Panc1 (cell line): ENCODE measurements at regions not wholly inside any gene's neighbourhood (a gene's known extent, or its start where the extent isn't known, plus 50 kb on each side); places are given as distances from the start of the nearest gene placed in this dataset.
"Not testable (repeated sequence)": the region's sequence is repeated elsewhere in the genome, so short reads cannot be mapped to it uniquely, and the experiment has no call there.

Source experiments
- ATAC-seq: fragments of 200-7000 bp; cut with Tn5 transposase; 2 replicates; pipeline ENCODE4 v1.9.1; 2020; ENCODE audit warnings: mild to moderate bottlenecking, moderate library complexity
- BruUV-seq: library from RNA; stranded (reverse); fragments of 400-500 nt; replicated peaks from 2 replicates; lab custom pipeline; 2021; lab: Mats Ljungman, UMichigan
- CTCF ChIA-PET: fragments of 300-600 bp; sonication (Branson Sonifier 250); formaldehyde crosslinking; loops from one replicate; lab custom pipeline; 2022; ENCODE audit warnings: antibody characterized with exemption; lab: Charles Lee
- POLR2A ChIA-PET: fragments of 300-600 bp; sonication (Branson Sonifier 250); formaldehyde crosslinking; loops from one replicate; lab custom pipeline; 2022; ENCODE audit warnings: antibody characterized with exemption; lab: Charles Lee
- DNase-seq: peaks from one replicate; pipeline ENCODE4 v3.0.0-alpha.2; 2010; ENCODE audit warnings: low read depth, low spot score
- H3K27ac ChIP-seq: 2 replicates; pipeline ENCODE4 v1.5.1; 2011; ENCODE audit warnings: mild to moderate bottlenecking, low read length, inconsistent platforms
- H3K27me3 ChIP-seq: fragments of 200-500 bp; sonication (Bioruptor generic); 2 replicates; pipeline ENCODE4 v1.6.0; 2014; ENCODE audit warnings: low read length, inconsistent platforms; ENCODE audit not compliant: control insufficient read depth, insufficient read depth
- H3K36me3 ChIP-seq: fragments of 200-500 bp; sonication (Bioruptor generic); 2 replicates; pipeline ENCODE4 v1.5.1; 2014; ENCODE audit warnings: inconsistent platforms, mild to moderate bottlenecking, low read length, moderate library complexity; ENCODE audit not compliant: control insufficient read depth, insufficient read depth
- H3K4me1 ChIP-seq: 2 replicates; pipeline ENCODE4 v1.5.1; 2011; ENCODE audit warnings: inconsistent platforms, mild to moderate bottlenecking, low read length, moderate library complexity; ENCODE audit not compliant: control insufficient read depth, insufficient read depth
- H3K4me3 ChIP-seq, 2 experiments: 2 replicates each; pipeline ENCODE4 v1.5.1; 2011 to 2012; ENCODE audit warnings: low read depth in 2 of 2, low read length in 2 of 2, mild to moderate bottlenecking in 2 of 2, inconsistent platforms in 1 of 2, moderate library complexity in 1 of 2
- H3K9me3 ChIP-seq: fragments of 200-500 bp; sonication (Bioruptor generic); 2 replicates; pipeline ENCODE4 v1.5.1; 2014; ENCODE audit warnings: low read depth, mild to moderate bottlenecking, inconsistent platforms, low read length, moderate library complexity; ENCODE audit not compliant: control insufficient read depth, insufficient read depth
- POLR2AphosphoS5 ChIP-seq: IDR thresholded peaks from 2 replicates; pipeline ENCODE4 v1.6.1; 2012; ENCODE audit warnings: mild to moderate bottlenecking, low read depth, low read length, moderate library complexity
- SIN3A ChIP-seq: IDR thresholded peaks from 2 replicates; pipeline ENCODE4 v1.6.1; 2012; ENCODE audit warnings: low read depth, mild to moderate bottlenecking, low read length, moderate library complexity, borderline replicate concordance; ENCODE audit not compliant: insufficient read depth
- TCF7L2 ChIP-seq: IDR thresholded peaks from 2 replicates; pipeline ENCODE4 v1.6.1; 2011; ENCODE audit warnings: mild to moderate bottlenecking, low read depth, low read length, inconsistent platforms
- in situ Hi-C: cut with HindIII; loops from 2 replicates; pipeline ENCODE4 v1.10.0; 2016; ENCODE audit warnings: low sequenced_read_pairs, low pct_unique_long_range_greater_than_20kb
- intact Hi-C: fragments of 100-400 bp; cut with micrococcal nuclease; formaldehyde crosslinking; loops from one replicate; pipeline ENCODE4 v1.10.0; 2022; ENCODE audit not compliant: unreplicated experiment
- TF ChIP-seq, protein P1 (sequence below): fragments of 450-650 bp; IDR thresholded peaks from 2 replicates; pipeline ENCODE4 v1.5.1; 2017; ENCODE audit warnings: mild to moderate bottlenecking
- TF ChIP-seq, protein P2 (sequence below), 2 experiments: IDR thresholded peaks; 2 replicates each; pipeline ENCODE4 v1.6.1; 2011 to 2012; ENCODE audit warnings: low read depth in 2 of 2, control low read depth in 1 of 2, low read length in 1 of 2, mild to moderate bottlenecking in 1 of 2, moderate library complexity in 1 of 2; ENCODE audit not compliant: insufficient read depth in 1 of 2

DNA sequence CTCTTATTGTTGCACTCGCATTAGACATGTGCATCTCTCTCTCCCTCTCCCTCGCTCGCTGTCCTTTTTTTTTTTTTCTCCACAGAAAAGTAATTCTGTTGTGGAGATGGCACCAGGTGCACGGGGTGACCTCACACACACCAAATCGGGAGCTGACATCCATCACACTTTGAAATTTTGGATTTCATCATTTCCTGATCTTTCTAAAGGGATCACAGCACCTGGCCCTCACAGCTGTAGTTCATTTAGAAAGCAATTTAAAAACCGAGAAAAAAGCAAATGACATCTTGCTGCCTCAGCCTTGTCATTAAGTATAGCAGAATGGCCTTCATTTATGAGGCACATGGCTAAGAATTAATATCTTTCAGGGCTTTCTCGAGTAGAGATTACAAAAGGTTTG lies 717.2 kb downstream of the RNF144A start:
- TF ChIP-seq, protein P1, sequence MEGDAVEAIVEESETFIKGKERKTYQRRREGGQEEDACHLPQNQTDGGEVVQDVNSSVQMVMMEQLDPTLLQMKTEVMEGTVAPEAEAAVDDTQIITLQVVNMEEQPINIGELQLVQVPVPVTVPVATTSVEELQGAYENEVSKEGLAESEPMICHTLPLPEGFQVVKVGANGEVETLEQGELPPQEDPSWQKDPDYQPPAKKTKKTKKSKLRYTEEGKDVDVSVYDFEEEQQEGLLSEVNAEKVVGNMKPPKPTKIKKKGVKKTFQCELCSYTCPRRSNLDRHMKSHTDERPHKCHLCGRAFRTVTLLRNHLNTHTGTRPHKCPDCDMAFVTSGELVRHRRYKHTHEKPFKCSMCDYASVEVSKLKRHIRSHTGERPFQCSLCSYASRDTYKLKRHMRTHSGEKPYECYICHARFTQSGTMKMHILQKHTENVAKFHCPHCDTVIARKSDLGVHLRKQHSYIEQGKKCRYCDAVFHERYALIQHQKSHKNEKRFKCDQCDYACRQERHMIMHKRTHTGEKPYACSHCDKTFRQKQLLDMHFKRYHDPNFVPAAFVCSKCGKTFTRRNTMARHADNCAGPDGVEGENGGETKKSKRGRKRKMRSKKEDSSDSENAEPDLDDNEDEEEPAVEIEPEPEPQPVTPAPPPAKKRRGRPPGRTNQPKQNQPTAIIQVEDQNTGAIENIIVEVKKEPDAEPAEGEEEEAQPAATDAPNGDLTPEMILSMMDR = no peak
- TF ChIP-seq, protein P2, sequence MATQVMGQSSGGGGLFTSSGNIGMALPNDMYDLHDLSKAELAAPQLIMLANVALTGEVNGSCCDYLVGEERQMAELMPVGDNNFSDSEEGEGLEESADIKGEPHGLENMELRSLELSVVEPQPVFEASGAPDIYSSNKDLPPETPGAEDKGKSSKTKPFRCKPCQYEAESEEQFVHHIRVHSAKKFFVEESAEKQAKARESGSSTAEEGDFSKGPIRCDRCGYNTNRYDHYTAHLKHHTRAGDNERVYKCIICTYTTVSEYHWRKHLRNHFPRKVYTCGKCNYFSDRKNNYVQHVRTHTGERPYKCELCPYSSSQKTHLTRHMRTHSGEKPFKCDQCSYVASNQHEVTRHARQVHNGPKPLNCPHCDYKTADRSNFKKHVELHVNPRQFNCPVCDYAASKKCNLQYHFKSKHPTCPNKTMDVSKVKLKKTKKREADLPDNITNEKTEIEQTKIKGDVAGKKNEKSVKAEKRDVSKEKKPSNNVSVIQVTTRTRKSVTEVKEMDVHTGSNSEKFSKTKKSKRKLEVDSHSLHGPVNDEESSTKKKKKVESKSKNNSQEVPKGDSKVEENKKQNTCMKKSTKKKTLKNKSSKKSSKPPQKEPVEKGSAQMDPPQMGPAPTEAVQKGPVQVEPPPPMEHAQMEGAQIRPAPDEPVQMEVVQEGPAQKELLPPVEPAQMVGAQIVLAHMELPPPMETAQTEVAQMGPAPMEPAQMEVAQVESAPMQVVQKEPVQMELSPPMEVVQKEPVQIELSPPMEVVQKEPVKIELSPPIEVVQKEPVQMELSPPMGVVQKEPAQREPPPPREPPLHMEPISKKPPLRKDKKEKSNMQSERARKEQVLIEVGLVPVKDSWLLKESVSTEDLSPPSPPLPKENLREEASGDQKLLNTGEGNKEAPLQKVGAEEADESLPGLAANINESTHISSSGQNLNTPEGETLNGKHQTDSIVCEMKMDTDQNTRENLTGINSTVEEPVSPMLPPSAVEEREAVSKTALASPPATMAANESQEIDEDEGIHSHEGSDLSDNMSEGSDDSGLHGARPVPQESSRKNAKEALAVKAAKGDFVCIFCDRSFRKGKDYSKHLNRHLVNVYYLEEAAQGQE (IDR thresholded peaks at IDR 0.05; ENCODE audit: insufficient read depth in 1 of 2, low read depth in 2 of 2, low read length in 1 of 2) = no peak
- no peak for TF ChIP-seq POLR2AphosphoS5
- no peak for TF ChIP-seq SIN3A
- TF ChIP-seq TCF7L2 = no peak
- POLR2A ChIA-PET = no interaction called here
- Histone ChIP-seq H3K4me1 (no peaks in the 10 kb centered on the region), H3K27ac (no peak overlapping the region), H3K9me3 (no peaks in the 10 kb centered on the region), H3K36me3 (no peaks in the 10 kb centered on the region), H3K27me3 (no peaks in the 10 kb centered on the region), H3K4me3 (no peak overlapping the region)
- CTCF ChIA-PET = no interaction called here
- intact Hi-C loops = no loop called here
- ATAC-seq (no peak), DNase-seq (no peak)
- in situ Hi-C loops = no loop called here
- BruUV-seq = no TSS peak

DNA sequence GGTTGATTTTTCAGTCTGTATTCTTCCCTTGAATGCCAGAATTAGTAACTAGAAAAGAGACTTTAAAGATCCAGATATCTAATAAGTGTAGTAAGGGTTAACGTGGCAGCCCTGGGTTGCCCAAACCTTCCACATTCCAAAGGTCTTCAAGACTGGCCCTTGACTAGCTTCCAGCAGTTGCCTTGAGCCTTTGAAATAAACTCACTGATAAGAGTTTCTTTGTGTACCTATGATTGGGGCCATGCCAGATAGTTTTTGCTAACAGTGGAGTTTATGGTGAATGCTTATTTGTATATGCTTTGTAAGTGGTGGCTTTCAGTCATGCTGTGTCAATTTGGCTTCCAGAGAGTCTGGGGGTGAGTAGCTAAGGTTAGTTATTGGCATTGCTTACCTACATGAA lies 722.3 kb downstream of the RNF144A start:
- POLR2A ChIA-PET = no interaction called here
- no peak for TF ChIP-seq SIN3A
- no peak for TF ChIP-seq TCF7L2
- TF ChIP-seq, protein P1 = no peak
- TF ChIP-seq POLR2AphosphoS5 = no peak
- TF ChIP-seq, protein P2 (IDR thresholded peaks at IDR 0.05; ENCODE audit: insufficient read depth in 1 of 2, low read depth in 2 of 2, low read length in 1 of 2) = no peak
- no peaks in the 10 kb centered on the region for H3K27me3 ChIP-seq
- no peak for DNase-seq
- H3K4me3 ChIP-seq = no peak overlapping the region
- H3K4me1 ChIP-seq = no peaks in the 10 kb centered on the region
- no TSS peak for BruUV-seq
- ATAC-seq = no peak
- no peak overlapping the region for H3K27ac ChIP-seq
- in situ Hi-C loops = no loop called here
- no peaks in the 10 kb centered on the region for H3K36me3 ChIP-seq
- H3K9me3 ChIP-seq = no peaks in the 10 kb centered on the region
- CTCF ChIA-PET = no interaction called here
- intact Hi-C loops = no loop called here

- intact Hi-C loops, H3K27ac ChIP-seq, H3K27me3 ChIP-seq, DNase-seq, ATAC-seq, H3K4me1 ChIP-seq, H3K9me3 ChIP-seq, POLR2A ChIA-PET, H3K4me3 ChIP-seq, BruUV-seq, CTCF ChIA-PET, H3K36me3 ChIP-seq, in situ Hi-C loops: not testable (repeated sequence)
These were observed 724.1 kb downstream of the RNF144A start for GRCh38 chr2:7641272-7641671.
